LNCaP clone FGC (cell line): ENCODE measurements at regions not wholly inside any gene's neighbourhood (a gene's known extent, or its start where the extent isn't known, plus 50 kb on each side); places are given as distances from the start of the nearest gene placed in this dataset.

Source experiments
- DNase-seq: peaks from one replicate; pipeline ENCODE4 v3.0.0-alpha.2; 2011; ENCODE audit warnings: low read depth
- H3K4me3 ChIP-seq: 2 replicates; pipeline ENCODE4 v1.5.1; 2011; ENCODE audit warnings: mild to moderate bottlenecking, low read depth, low read length, control low read depth
- TF ChIP-seq, protein P1 (sequence below): IDR thresholded peaks from 2 replicates; pipeline ENCODE4 v1.5.1; 2012; ENCODE audit warnings: mild to moderate bottlenecking; ENCODE audit not compliant: control insufficient read depth, insufficient read depth; ENCODE audit errors: extremely low read depth

DNA sequence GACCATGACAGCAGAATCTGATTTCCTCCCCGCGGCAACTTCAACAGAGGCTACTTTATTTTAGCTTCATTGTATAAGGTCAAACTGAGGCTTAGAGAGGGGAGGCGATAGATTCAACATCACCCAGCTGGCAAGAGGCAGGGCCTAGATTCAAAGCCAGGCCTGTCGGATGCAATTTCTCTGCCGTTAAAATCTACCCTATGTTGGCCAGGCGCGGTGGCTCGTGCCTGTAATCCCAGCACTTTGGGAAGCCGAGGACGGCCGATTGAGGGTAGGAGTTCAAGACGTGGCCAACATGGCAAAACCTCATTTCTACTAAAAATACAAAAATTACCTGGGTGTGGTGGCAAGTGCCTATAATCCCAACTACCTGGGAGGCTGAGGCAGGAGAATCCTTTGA, 182.2 kb downstream of the BCOR start:
- DNase-seq = no peak
- TF ChIP-seq, protein P1, sequence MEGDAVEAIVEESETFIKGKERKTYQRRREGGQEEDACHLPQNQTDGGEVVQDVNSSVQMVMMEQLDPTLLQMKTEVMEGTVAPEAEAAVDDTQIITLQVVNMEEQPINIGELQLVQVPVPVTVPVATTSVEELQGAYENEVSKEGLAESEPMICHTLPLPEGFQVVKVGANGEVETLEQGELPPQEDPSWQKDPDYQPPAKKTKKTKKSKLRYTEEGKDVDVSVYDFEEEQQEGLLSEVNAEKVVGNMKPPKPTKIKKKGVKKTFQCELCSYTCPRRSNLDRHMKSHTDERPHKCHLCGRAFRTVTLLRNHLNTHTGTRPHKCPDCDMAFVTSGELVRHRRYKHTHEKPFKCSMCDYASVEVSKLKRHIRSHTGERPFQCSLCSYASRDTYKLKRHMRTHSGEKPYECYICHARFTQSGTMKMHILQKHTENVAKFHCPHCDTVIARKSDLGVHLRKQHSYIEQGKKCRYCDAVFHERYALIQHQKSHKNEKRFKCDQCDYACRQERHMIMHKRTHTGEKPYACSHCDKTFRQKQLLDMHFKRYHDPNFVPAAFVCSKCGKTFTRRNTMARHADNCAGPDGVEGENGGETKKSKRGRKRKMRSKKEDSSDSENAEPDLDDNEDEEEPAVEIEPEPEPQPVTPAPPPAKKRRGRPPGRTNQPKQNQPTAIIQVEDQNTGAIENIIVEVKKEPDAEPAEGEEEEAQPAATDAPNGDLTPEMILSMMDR = no peak
- H3K4me3 ChIP-seq = no peak overlapping the region

DNA sequence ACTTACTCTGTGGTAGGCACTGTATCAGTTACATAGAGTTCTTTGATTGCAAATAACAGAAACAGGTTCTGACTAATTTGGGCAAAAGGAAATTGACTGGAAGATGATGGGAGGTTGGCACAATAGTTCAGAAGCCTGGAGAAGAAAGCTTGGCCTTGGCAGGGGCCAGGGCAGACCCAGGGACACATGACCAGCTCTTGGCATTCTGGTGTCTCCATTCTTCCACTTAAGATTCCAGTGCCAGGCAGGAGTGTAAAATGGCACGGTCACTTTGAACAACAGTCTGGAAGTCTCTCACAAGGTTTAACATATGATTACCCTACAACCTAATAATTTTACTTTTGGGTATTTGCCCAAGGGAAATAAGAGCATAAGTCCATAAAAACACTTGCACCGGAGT, 175.9 kb downstream of the BCOR start:
- DNase-seq = no peak
- no peak overlapping the region for H3K4me3 ChIP-seq
- TF ChIP-seq, protein P1 = no peak

DNA sequence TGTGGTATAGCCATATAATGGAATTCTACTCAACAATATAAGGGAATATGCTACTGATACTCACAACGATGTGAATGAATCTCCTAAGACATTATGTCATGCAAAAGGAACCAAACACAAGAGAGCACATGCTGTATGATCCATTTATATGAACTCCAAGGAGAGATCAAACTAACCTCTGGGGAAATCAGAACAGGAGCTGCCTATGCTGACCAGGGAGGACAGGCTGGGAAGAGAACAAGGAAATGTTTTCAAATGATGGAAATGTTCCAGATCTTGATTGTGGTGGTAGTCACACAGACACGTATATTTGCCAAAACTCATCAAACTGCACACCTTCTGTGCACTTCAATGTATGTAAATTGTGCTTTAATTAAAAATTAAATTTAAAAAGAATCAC, 175.3 kb downstream of the BCOR start:
- TF ChIP-seq, protein P1 = no peak
- no peak overlapping the region for H3K4me3 ChIP-seq
- peak; percentile 45 for DNase-seq

- DNase-seq = no peak
- H3K4me3 ChIP-seq = no peak overlapping the region
- TF ChIP-seq, protein P1 = no peak
Observed at GRCh38 chrX:39922926-39923325, 174.8 kb downstream of the BCOR start.

GRCh38 chrX:39927380-39927779, 170.4 kb downstream of the BCOR start:
- no peak for DNase-seq
- TF ChIP-seq, protein P1 = no peak
- no peak overlapping the region for H3K4me3 ChIP-seq

GRCh38 chrX:39928704-39929378, 168.9 kb downstream of the BCOR start:
- TF ChIP-seq, protein P1 = no peak
- no peak for DNase-seq
- H3K4me3 ChIP-seq = no peak overlapping the region
